GM21529 (cell line): ENCODE measurements at regions not wholly inside any gene's neighbourhood (a gene's known extent, or its start where the extent isn't known, plus 50 kb on each side); places are given as distances from the start of the nearest gene placed in this dataset.

ENCODE experiments used
- ATAC-seq: cut with Tn5 transposase; IDR thresholded peaks from one replicate; pipeline ENCODE4 v1.9.1; 2021; ENCODE audit not compliant: unreplicated experiment

GRCh38 chr6:56349194-56349593, 101.8 kb upstream of the COL21A1 start:
- no peak for ATAC-seq

GRCh38 chr6:56348578-56348977, 101.2 kb upstream of the COL21A1 start:
- ATAC-seq = no peak

- ATAC-seq = no peak
Observed at GRCh38 chr6:56347526-56347925, 100.1 kb upstream of the COL21A1 start.

GRCh38 chr6:56346958-56347357, 99.6 kb upstream of the COL21A1 start:
- no peak for ATAC-seq

GRCh38 chr6:56345376-56345995, 98.1 kb upstream of the COL21A1 start:
- ATAC-seq = no peak

GRCh38 chr6:56343295-56343694, 95.9 kb upstream of the COL21A1 start:
- no peak for ATAC-seq

- ATAC-seq = no peak
Observed at GRCh38 chr6:56339524-56339923, 92.1 kb upstream of the COL21A1 start.

- ATAC-seq = no peak
Observed at GRCh38 chr6:56335726-56336125, 88.3 kb upstream of the COL21A1 start.

GRCh38 chr6:56334937-56335336, 87.6 kb upstream of the COL21A1 start:
- ATAC-seq = no peak

GRCh38 chr6:56329271-56330050, 82.1 kb upstream of the COL21A1 start:
- ATAC-seq = no peak

- ATAC-seq = no peak
Observed at GRCh38 chr6:56328728-56329090, 81.3 kb upstream of the COL21A1 start.

GRCh38 chr6:56327946-56328727, 80.8 kb upstream of the COL21A1 start:
- ATAC-seq = no peak

- no peak for ATAC-seq
Observed at GRCh38 chr6:56324396-56324795, 77.0 kb upstream of the COL21A1 start.

GRCh38 chr6:56318851-56319250, 71.5 kb upstream of the COL21A1 start:
- ATAC-seq = no peak

GRCh38 chr6:56314683-56315523, 67.5 kb upstream of the COL21A1 start:
- ATAC-seq = peak; percentile 65

- ATAC-seq = no peak
Observed at GRCh38 chr6:56311533-56312448, 64.4 kb upstream of the COL21A1 start.

GRCh38 chr6:56311061-56311460, 63.7 kb upstream of the COL21A1 start:
- ATAC-seq = no peak

GRCh38 chr6:56310241-56310640, 62.9 kb upstream of the COL21A1 start:
- no peak for ATAC-seq

GRCh38 chr6:56299916-56300315, 52.5 kb upstream of the COL21A1 start:
- ATAC-seq = no peak
